Activated naive CD4-positive, alpha-beta T cell treated with Interleukin-2 at 50 U/mL for 16 hours (primary cell): ENCODE measurements at regions not wholly inside any gene's neighbourhood (a gene's known extent, or its start where the extent isn't known, plus 50 kb on each side); places are given as distances from the start of the nearest gene placed in this dataset.
"Not testable (repeated sequence)": the region's sequence is repeated elsewhere in the genome, so short reads cannot be mapped to it uniquely, and the experiment has no call there.

Source experiments
- DNase-seq: peaks from one replicate; pipeline ENCODE4 v3.0.0-alpha.2; 2020

GRCh38 chr9:90981726-90982125 is 180.1 kb downstream of the SYK start:
- no peak for DNase-seq

DNA sequence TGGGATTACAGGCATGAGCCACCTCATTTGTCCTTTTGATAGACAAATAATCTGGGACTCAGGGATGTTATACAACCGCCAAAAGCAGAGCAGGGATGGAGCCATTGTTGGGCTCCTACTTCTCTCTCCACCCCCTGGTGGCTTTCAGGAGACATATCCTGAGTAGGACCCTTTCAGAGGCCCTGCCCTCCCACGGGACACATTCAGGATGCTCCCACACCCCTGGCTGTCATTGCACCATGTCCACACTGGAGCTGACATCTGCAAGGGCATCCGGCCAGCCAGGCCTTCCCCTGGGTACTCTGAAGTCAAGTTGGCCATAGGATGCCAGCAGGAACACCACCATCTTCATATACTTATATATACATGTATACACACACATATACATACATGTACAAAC is 181.8 kb downstream of the SYK start:
- no peak for DNase-seq

DNA sequence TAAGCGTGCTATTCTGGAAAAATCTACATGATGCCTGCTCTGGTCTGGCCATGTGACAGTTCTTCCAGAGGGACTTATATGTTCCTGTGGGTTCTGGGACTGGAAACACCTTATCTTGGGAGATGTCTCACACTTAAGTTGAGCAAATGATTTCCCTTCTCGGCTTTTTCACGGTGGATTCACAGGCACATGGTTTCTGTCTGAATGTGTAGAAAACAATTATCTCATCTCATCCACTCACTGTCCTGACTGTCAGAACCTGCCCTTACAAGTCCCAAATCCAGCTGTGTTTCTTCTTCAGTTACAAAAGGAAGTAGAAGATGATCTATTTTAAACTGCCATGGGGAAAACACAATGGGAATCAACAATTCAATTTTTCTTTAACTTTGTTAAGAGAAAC is 184.0 kb downstream of the SYK start:
- no peak for DNase-seq

DNA sequence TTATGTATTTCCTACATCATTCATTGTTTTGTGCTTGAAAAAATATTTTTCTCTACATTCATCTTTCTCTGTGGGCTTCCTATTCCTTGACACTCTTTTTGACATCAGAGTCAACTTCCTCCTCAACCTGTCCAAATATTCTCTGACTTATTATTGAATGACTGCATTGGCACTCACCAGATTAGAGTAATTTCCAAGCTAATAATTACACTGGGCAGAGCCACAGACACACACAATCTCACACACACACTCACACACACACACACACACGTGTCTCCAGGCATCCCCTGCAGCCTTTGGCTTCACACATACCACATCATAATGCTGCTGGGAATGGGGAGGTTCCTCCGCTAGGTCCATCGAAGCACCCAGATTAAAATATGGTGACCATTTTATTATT is 184.5 kb downstream of the SYK start:
- DNase-seq, result no peak

DNA sequence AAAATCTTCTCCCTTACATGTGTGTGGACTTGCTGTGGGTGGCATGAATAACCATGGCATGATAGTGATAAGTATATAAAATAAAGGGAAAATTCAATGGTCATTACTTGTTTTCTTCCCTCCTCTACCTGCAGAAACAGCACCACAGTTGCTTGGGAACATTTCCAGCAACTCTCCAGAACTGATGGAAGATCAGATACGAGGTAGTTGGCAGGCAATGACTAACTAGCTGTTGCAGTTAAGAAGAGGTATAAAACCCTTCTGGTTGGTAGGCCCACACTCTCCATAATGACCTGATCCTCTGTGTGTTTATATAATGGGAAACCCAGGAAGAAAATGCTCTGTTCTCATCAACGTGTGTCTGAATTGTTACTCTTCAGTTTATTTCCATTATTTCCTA is 185.9 kb downstream of the SYK start:
- DNase-seq, result no peak

GRCh38 chr9:90988318-90988717 is 186.7 kb downstream of the SYK start:
- DNase-seq, result no peak

- no peak for DNase-seq
These were observed 190.3 kb downstream of the SYK start for GRCh38 chr9:90991953-90992352.

GRCh38 chr9:90995516-90995915 is 193.9 kb downstream of the SYK start:
- no peak for DNase-seq

GRCh38 chr9:90996154-90997065 is 194.8 kb downstream of the SYK start:
- DNase-seq, result no peak

DNA sequence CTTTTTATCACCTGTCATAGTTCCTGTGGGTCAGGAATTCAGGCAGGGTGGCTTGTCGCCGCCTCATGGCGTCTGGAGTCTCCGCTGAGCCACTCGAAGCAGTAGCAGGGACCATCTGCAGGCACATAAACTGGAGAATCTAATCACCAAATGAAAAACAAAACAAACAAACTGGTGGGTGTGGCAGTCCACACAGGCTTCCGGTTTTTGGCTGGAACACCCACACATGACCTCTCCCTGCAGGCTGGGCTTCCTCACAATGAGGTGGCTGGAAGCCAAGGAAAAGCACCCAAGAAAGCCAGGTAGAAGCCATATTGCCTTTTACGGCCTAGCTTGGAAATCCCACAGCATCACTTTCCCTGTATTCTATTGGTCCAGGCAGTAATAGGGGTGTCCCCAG is 197.0 kb downstream of the SYK start:
- no peak for DNase-seq

DNA sequence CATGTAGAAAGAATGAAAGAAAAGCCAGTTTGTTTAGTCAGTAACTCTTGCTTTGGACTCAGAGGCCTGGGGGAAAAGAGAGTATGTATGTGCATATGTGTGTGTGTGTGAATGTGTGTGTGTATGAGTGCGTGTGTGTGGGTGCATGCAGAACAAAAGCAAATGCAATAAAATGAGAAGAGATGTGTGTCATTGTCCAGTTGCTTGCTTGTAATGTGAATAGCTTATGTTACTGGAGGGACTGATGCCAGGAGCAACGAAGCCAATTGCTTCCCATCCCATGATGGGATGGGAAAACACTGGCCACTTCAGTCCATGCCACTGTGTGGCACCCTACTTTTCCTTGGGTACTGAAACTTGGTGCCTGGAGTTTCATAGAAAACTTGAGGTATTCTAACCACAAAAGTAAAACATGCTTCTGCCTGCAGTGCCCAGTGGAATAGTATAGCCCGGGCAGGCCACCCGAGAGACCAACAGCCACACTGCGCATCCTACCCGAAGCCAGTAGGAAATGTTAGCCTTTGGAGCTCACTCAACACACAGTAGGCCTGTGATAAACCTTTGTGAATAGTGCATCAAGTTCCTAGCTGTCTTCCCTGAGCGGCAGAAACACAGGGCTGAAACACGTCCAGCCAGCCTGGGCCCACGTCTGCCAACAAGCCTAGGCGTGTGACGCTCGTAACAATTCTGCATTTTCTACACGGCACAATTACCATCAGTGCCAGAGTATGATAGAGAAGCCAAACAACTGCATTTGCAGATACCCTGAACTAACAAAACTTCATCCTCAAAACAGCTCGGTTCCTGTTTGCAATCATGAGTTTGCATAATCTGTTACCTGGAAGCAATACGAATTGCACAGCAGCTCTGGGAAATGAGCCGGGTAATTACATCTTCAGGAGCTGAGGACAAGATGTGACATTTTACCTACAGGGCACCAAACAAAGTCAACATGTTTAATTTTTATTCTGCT is 198.1 kb downstream of the SYK start:
- DNase-seq, result no peak

DNA sequence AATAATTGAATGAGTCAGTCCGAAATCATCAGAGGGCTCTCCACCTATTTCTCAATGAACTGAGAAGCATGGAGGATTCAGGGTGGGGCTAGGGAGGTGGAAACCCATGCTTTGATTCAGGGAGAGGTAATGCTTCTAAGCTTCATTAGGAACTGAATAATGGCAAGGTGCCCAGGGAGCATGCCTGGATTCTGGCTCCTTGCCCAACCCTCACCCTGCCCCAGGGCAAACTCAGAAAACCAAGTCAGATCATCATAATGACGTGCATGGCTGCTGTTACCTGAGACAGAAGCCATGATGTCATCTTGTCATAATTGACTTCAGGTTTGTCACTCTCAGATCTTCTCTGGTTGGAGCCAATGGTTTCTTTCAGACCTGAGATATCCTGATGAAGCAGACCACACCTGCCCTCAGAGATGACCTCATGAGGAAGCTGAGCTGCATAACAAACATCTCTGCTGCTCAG is 199.6 kb downstream of the SYK start:
- no peak for DNase-seq

DNA sequence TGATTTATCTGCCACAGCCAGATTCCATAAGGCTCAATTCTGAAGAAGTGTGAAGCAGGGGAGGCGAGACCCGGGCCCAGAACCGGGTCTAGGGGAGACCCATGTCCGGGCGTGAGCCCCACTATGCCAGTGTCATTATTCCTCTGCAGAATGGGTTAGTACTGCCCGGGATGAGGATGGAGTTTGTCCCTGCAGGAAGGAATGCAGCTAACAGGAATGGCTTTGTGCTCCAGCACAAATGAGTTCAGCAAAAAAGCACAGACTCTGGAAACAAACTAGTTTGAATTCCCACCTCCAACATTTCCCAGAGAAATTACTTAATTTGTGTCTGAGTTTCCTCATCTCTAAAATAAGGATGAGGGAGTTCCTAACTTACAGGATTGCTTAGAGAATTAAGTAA is 202.9 kb downstream of the SYK start:
- DNase-seq, result no peak

DNA sequence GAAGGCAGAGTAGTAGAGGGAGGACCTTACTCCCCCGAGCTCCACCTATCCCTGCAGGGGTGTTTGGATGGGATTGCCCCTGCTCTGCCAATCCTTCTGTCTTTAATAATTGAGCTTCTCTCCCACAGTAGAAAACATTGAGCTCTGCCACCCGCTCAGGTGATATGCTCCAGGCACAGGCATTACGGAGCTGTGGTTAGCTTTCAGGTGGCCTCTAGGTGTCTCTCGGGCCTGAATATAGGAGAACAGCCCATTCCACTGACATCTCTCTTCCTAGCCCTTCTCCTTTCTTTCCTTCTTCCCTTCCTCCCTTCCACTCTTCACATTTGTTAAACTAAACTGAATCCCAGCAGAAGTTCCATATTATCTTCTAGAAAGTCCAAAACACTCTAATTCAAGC is 203.4 kb downstream of the SYK start:
- no peak for DNase-seq

DNA sequence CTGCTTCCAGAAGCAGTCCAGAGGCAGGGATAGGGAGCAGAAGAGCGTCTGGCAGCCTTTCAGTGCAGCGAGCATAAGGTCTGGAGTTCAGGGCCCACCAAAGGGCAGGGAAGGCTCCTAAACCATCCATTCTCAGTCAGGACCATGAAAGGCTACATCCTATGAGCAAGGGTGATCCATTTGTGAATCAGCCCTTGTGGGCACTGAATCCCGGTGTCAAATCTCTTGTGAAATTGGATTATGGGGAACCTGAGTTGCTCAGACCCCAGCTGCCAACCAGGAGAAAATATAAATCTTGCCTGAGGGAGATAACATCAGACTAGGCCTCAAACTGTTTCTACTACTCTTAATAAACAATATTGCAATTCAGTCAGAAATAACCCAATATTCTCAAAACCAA is 204.4 kb downstream of the SYK start:
- DNase-seq, result no peak

DNA sequence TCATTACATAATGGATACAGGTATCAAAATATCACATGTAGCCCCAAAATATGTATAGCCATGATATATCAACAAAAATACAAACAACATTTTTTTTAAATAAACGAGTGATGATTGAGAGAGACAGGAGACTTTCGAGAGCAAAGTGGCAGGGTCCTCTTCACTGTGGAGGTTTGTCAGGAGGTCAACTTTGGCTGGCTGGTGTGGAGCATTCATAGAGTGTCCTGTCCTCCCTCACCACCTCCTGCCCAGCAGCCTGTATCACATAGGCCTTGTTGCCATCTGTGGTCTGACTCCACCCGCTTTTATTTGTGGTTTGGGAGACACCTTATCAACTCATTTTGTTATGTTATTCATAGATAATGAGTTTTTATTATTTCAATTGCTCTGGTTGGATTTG is 206.9 kb downstream of the SYK start:
- no peak for DNase-seq

GRCh38 chr9:91011891-91012290 is 210.3 kb downstream of the SYK start:
- DNase-seq, result no peak

- no peak for DNase-seq
These were observed 211.6 kb downstream of the SYK start for GRCh38 chr9:91012933-91013841.

DNA sequence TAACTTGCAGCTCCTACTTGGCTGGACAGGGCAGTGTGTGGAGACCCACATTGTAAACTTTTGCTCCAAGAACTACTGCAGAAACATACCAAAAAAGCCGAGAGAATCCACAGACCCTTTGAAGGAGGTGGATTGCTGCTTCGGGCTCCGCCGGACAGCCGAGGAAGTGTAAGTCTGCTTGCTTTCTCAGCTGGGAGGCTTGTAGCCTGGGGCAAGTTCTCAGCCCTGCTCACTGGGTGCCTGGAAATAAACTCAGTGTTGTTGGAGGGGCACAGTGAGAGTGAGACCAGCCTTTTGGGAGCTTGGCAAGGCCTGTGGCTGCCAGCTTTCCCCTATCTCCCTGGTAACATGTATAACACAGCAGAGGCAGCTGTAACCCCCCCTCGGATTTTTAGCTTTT is 215.6 kb downstream of the SYK start:
- DNase-seq, result no peak

DNA sequence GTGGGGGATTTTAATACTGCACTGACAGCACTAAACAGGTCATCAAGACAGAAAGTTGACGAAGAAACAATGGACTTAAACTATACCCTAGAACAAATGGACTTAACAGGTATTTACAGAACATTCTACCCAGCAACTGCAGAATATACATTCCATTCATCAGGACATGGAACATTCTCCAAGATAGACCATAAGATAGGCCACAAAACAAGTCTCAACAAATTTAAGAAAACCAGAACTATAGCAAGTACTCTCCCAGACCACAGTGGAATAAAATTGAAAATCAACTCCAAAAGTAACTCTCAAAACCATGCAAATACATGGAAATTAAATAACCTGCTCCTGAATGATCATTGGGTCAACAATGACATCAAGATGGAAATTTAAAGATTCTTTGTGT is 218.3 kb downstream of the SYK start:
- DNase-seq, result not testable (repeated sequence)

- DNase-seq, result not testable (repeated sequence)
These were observed 220.0 kb downstream of the SYK start for GRCh38 chr9:91021656-91022055.

DNA sequence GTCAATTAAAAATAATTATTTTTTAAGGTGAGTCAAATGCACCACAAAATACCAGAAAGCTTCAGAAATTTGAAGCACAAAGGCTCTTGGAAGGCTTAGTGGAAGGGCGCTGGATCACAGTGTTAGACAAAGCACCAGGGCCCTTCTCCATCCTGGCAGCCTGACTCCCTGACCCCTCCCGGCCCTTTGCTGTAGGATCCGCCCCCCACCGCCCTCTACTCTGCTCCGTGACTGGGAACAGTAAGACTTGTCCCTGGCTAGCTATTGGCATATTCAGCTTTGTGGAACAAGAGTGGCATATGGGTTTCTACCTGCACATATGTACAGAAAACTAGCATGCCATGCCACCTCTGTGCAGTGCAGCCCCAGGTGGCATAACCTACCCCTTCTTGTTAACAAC is 222.1 kb downstream of the SYK start:
- no peak for DNase-seq

DNA sequence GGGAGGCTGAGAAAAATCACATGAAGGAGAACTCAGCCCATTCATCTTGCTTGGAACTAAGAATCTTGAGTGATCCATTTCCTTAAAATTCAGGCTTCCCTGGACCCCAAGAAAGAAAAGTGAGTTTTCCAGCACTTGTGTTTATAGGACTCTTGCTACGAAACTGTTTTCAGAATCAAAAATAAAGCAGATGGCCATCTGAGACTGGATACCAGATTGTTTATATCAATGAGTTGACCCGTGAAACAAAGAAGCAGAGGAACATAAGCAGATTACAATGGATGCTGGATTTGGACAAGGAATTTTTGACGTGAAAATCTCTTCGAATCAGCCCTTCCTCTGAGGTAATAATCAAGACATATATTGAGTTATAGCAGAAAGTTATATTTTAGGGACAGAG is 223.2 kb downstream of the SYK start:
- no peak for DNase-seq
